Endothelial cell of umbilical vein (primary cell): ENCODE measurements at regions not wholly inside any gene's neighbourhood (a gene's known extent, or its start where the extent isn't known, plus 50 kb on each side); places are given as distances from the start of the nearest gene placed in this dataset.

Experiments used
- CTCF ChIP-seq, 2 donors: IDR thresholded peaks; 1 replicate in 1 of 2; 2 replicates in 1 of 2; pipeline ENCODE4 v1.5.1; 2011; ENCODE audit warnings: low read length in 2 of 2, mild to moderate bottlenecking in 2 of 2, moderate library complexity in 2 of 2, control low read depth in 1 of 2, inconsistent platforms in 1 of 2, low read depth in 1 of 2; ENCODE audit not compliant: insufficient read depth in 1 of 2; ENCODE audit errors: extremely low read depth in 1 of 2
- FOS ChIP-seq: IDR thresholded peaks from 2 replicates; pipeline ENCODE4 v1.6.1; 2011; ENCODE audit warnings: mild to moderate bottlenecking, low read length, moderate library complexity, borderline replicate concordance; ENCODE audit not compliant: insufficient read depth
- MAX ChIP-seq: IDR thresholded peaks from 2 replicates; pipeline ENCODE4 v1.6.1; 2011; ENCODE audit not compliant: insufficient read depth, insufficient read length
- MYC ChIP-seq: IDR thresholded peaks from one replicate; pipeline ENCODE4 v1.6.1; 2011; ENCODE audit warnings: mild to moderate bottlenecking, low read depth, low read length
- POLR2A ChIP-seq: IDR thresholded peaks from 2 replicates; pipeline ENCODE4 v1.6.1; 2012; ENCODE audit warnings: low read depth, mild to moderate bottlenecking, control low read depth, low read length
- POLR2AphosphoS5 ChIP-seq: IDR thresholded peaks from 2 replicates; pipeline ENCODE4 v1.6.1; 2012; ENCODE audit warnings: low read depth, mild to moderate bottlenecking, control low read depth, low read length, moderate library complexity; ENCODE audit not compliant: insufficient read depth

GRCh38 chr6:135594000-135594399, 96.5 kb upstream of the AHI1 start:
- no peak for TF ChIP-seq CTCF (IDR thresholded peaks at IDR 0.05; ENCODE audit: extremely low read depth in 1 of 2, insufficient read depth in 1 of 2, low read depth in 1 of 2, low read length in 2 of 2)
- no peak for TF ChIP-seq POLR2A
- TF ChIP-seq POLR2AphosphoS5: no peak
- no peak for TF ChIP-seq FOS
- TF ChIP-seq MYC: no peak
- no peak for TF ChIP-seq MAX
